GM12864 (cell line): ENCODE measurements at regions not wholly inside any gene's neighbourhood (a gene's known extent, or its start where the extent isn't known, plus 50 kb on each side); places are given as distances from the start of the nearest gene placed in this dataset.
"Not testable (repeated sequence)": the region's sequence is repeated elsewhere in the genome, so short reads cannot be mapped to it uniquely, and the experiment has no call there.

Experiments
- DNase-seq: peaks from one replicate; pipeline ENCODE4 v3.0.0-alpha.2; 2011; ENCODE audit warnings: low read depth
- H3K4me3 ChIP-seq: 2 replicates; pipeline ENCODE4 v1.5.1; 2011; ENCODE audit warnings: mild to moderate bottlenecking, low read depth, low read length, control low read depth

DNA sequence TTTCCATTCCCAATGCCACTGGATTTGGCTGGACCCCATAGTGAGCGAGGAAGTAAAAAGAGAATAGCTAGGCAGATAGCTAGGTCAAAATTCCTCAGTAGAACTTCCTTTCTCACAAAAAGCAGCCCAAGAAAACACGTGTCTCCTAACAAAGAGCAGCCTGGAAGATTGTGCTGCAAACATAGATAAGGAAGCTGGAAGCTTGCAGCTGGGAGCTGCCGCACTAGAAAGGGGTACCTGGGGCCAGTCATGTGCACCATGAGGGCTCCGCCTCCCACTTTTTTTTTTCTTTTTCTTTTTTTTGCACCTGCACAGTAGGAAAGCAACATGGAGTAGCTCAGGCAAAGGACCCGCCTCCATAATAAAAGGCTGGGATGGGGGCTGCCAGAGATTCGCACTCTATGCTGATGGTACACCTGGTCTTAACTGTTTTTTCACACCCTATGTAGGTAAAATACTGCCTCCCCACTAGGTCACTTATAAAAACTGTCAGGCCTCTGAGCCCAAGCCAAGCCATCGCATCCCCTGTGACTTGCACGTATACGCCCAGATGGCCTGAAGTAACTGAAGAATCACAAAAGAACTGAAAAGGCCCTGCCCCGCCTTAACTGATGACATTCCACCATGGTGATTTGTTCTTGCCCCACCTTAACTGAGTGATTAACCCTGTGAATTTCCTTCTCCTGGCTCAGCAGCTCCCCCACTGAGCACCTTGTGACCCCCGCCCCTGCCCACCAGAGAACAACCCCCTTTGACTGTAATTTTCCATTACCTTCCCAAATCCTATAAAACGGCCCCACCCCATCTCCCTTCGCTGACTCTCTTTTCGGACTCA is 521.6 kb downstream of the IRS2 start:
- not testable (repeated sequence) for DNase-seq, H3K4me3 ChIP-seq

DNA sequence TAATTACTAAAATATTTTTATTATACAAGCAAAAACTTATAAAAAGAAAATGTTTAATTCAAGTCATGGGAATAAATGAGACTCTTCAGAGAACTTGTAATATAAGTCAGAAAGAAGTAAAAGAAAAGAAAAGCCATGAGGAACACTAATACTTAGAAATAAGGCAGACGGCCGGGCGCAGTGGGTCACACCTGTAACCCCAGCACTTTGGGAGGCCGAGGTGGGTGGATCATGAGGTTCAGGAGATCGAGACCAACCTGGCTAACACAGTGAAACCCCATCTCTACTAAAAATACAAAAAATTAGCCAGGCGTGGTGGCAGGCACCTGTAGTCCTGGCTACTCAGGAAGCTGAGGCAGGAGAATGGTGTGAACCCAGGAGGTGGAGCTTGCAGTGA is 528.6 kb downstream of the IRS2 start:
- H3K4me3 ChIP-seq, DNase-seq: not testable (repeated sequence)
